ENCODE measurements at regions not wholly inside any gene's neighbourhood (a gene's known extent, or its start where the extent isn't known, plus 50 kb on each side); places are given as distances from the start of the nearest gene placed in this dataset.

GRCh38 chr11:15655552-15655951, 540.8 kb downstream of the INSC start:
- no peak for TF ChIP-seq POLR2A (IDR thresholded peaks at IDR 0.05)
- TF ChIP-seq, protein P1, sequence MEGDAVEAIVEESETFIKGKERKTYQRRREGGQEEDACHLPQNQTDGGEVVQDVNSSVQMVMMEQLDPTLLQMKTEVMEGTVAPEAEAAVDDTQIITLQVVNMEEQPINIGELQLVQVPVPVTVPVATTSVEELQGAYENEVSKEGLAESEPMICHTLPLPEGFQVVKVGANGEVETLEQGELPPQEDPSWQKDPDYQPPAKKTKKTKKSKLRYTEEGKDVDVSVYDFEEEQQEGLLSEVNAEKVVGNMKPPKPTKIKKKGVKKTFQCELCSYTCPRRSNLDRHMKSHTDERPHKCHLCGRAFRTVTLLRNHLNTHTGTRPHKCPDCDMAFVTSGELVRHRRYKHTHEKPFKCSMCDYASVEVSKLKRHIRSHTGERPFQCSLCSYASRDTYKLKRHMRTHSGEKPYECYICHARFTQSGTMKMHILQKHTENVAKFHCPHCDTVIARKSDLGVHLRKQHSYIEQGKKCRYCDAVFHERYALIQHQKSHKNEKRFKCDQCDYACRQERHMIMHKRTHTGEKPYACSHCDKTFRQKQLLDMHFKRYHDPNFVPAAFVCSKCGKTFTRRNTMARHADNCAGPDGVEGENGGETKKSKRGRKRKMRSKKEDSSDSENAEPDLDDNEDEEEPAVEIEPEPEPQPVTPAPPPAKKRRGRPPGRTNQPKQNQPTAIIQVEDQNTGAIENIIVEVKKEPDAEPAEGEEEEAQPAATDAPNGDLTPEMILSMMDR (IDR thresholded peaks at IDR 0.05), result no peak
- no peak for TF ChIP-seq POLR2AphosphoS5 (IDR thresholded peaks at IDR 0.05)

Data from breast epithelium (tissue), 3 donors.